Fibroblast of skin of abdomen (primary cell): ENCODE measurements at regions not wholly inside any gene's neighbourhood (a gene's known extent, or its start where the extent isn't known, plus 50 kb on each side); places are given as distances from the start of the nearest gene placed in this dataset.
A peak's percentile ranks its signal among the peaks of the same experiment; 100 is the strongest.

Experiments
- DNase-seq: peaks from one replicate; pipeline ENCODE4 v3.0.0-alpha.2; 2013

DNA sequence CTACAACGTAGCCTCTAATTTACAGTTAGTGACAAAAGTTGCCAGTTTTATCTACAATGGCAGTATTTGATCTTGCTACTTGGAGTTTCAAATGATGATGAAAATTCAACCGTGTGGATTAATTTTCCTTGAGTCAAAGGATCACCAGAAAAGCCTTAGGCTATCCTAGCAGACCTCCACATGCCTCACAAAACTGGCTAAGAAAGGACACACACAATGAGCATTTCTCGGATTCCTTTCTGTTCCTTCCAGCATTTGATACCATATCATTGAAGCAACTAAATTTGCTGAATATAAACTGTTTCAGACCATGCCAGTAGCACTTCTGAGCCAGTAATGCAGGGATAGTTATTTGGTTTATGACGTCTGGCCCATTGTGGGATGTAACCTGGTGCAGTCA, 587.4 kb upstream of the MDFIC2 start:
- no peak for DNase-seq

DNA sequence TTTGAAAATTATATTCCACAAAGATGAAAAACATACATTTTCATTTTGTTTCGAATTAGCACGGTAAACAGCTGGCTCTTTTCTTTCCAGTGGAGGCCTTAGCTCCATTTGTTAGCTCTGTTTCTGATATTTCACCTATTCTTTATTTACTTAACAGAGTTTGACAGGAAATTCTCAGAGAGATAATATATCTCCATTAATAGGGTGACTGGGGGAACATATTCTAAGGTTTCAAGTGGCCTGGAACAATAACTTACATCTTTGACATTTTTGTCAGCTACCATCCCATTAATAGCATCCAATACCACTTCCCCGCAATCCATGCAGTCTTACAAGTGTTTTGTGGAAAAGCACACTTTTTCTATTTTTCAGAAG, 577.6 kb upstream of the MDFIC2 start:
- DNase-seq = no peak

DNA sequence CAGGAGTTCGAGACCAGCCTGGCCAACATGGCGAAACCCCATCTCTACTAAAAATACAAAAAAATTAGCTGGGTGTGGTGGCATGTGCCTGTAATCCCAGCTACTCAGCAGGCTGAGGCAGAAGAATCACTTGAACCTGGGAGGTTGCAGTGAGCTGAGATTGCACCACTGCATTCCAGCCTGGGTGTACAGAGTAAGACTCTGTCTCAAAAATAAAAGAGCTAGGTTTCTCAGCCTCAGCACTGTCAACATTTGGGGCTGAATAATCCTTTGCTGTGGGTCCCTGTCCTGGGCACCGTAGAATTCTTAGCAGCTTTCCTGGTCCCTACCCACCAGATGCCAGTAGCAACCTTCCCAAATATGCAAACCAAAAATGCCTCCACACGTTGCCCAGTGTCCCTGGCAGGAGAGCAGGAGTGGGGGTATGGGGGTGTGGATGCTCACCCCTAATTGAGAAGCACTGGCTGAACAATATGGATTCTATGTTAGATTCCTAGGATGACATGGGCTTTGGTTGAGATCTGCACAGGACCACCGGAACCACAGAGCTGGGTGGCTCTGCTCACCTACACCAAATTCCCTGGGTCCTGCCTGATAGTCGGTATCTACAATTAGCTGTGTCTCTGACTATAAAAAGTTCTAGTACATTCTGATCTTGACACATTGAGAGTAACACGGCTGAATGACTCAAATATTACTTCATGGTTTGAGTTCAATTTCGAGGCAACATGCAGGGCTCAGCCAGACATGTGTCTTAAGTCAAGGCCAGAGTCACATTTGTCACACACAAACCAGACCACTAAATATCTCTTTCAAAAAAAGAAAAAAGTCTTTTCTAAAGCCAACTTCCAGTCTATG, 577.0 kb upstream of the MDFIC2 start:
- peak; percentile 13 for DNase-seq

DNA sequence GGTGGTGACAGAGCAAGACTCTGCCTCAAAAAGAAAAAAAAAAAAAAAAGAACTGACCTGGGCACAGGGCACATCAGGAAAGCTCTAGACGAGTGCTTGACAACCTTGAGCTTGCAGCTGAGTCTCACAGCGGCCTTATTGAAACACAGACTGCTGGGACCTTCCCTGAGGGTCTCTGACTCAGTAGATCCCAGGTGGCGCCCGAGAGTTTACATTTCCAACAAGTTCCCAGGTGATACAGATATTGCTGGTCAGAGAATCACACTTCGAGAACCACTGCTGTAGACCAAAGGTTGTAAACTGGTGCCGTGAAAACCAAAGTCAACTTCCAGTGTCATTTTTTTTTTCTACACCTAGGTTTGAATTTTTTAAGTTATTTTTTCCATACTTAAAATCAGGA, 573.2 kb upstream of the MDFIC2 start:
- no peak for DNase-seq

DNA sequence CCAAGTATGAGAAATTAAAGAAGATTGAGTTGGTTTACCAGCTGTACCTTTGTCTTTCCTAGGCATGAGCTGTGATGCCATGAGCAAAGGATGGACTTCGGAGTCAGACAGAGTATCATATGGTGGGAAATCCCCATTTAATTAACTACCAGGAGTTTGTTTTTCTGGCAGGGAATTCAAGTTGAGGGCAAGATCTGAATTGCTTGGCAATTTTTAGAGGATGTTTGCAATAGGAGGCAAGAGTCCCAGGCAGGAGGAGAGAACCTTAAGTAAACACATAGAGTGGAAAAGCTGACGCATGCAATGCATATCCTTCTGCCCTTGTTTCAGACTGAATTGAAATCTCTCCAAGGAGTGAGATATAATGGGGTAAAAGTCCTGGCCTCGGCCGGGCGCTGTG, 569.7 kb upstream of the MDFIC2 start:
- no peak for DNase-seq

GRCh38 chr3:70880421-70880820, 568.0 kb upstream of the MDFIC2 start:
- no peak for DNase-seq

DNA sequence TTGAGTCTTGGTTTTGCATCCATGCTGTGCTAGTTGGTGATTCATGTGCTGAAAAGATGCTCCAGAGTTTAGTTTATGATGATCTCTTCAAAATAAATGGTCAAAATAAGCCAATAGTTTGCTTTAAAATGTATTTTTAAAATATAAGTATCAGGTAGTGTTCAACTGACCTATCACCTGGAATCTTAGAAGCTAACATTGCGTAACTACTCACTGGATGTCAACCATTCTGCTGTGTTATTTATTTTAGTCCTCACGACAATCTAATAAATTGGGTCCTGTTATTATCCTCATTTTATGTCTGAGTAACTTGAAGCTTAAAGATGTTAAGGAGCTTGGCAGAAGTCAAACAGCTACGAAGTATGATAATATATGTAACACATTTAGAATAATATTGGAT, 563.7 kb upstream of the MDFIC2 start:
- DNase-seq = no peak

DNA sequence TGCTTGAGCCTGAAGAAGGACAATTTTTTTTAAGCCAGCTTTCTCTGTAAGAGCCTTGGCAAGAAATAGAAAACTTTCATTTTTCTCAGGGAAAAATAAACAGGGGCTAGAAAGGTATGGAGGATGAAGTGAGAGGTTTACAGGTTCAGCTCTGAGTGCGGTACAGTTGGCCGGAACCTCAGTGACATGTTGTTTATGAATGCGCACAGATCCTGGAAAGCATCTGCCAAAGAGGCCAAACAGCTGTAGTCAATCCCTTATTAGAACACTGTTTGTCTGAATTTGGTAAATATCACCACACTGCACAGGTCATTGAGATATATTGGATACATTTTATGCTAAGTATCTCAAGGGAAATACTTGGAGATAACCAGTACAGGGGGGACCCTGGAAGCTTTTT, 561.8 kb upstream of the MDFIC2 start:
- DNase-seq = no peak

DNA sequence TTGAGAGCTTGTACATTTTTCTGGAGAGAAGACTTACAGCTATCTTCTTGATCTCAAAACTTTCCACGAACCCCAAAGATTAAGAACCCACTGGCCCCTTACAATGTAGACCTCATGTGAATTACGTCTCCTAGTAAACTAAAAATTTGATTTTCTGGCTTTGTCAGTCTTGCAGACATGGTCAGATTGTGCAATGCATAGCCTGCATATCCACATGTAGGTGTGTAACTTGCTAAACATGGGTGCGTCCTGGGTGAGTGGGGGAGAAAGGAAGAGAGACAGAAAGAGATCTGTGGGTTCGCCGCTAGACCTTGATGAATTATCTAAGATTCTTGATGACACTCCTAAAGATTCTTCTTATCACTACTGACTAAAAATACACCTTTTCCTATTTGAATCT, 561.2 kb upstream of the MDFIC2 start:
- DNase-seq = no peak

GRCh38 chr3:70871909-70872656, 559.6 kb upstream of the MDFIC2 start:
- DNase-seq = peak; percentile 95

GRCh38 chr3:70870576-70870975, 558.1 kb upstream of the MDFIC2 start:
- no peak for DNase-seq

- no peak for DNase-seq
These were observed 556.1 kb upstream of the MDFIC2 start for GRCh38 chr3:70868561-70868960.

- DNase-seq = no peak
These were observed 550.6 kb upstream of the MDFIC2 start for GRCh38 chr3:70863049-70863448.

DNA sequence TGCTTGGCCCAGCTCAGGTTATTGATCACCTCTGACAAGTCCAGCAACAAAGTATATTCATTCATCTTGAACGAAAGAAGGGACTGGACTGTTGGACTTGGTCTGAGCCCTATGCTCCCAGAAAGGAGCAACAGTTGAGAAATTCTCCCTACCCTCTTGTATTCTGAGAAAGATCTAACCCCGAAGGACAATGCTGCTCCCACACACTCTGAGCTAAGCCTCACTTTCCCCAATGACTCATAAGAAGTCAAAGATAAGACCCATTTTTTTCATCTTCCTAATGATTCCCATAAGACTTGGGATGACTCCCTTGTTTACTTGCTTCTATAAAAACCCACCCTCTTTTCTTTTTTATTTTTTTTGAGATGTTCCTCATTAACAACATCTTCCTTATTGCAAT, 549.4 kb upstream of the MDFIC2 start:
- peak; percentile 45 for DNase-seq

DNA sequence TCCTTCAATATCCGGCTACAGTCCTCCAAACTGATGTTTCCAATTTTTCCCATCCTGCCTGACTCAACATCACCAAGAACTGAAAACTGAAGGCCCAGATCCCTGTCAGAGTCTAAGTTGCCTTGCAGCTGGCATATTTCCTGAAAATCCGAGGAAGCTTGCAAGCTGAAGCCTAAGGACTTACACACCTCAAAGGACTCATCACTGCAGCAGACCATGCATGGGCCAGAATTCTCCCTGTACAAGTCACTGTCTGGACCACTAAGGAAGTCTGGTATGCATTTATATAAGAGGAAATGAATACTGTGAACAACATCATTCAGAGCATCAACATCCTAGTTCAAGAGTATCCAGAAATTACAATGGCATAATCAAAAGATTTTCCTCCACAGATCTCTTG, 548.8 kb upstream of the MDFIC2 start:
- DNase-seq = peak; percentile 97

- peak; percentile 57 for DNase-seq
These were observed 545.5 kb upstream of the MDFIC2 start for GRCh38 chr3:70857916-70858315.

DNA sequence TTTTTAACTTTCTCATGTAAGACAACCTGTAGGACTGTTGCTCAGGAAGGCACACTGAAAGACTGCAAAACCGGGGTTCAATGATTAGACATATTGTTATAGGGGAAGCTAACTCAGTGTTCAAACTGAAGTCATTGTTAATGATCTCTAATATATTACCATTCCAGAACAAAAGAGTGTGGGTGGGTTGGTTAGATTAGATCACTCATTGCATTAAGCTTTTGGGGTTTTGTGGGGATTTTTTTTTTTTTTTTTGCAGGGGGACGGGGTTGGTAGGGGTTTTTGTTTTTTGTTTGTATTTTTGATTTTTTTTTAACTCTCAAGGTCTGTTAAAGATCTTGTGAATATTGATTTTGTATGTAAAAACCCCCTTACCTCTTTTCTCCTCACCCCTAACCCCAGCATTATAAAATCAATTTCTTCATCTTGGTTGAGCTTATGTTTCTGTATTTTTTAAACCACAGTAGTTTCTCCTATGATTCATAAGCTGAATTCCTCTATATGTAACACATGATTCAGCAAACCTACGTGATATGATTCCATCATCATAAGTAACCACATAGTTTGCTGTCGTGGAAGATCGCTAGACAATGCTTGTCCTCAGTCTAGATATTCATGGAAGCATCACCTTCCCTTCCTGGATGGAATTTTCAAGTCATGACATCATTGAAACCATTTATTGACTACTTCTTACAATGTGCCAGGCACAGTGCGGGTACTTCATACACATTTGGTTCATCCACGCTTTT, 544.1 kb upstream of the MDFIC2 start:
- DNase-seq = peak; percentile 95

DNA sequence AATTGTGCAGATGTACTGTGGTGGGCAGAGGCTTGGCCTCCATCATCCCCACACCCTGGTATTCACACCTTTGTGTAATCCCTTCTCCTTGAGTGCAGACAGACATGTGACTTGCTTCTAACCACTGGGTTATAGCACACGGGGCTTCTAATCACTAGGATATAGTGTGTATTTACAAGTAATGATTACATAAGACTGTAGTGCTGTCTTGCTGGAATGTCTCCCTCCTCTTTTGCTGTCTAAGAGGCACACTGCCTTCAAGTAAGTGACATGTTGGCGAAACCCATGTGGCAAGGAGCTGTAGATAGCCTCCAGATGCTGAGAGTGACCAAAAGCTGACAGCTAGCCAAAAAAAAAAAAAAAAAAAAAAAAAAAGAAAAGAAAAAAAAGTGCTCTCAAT, 542.7 kb upstream of the MDFIC2 start:
- DNase-seq = peak; percentile 28

DNA sequence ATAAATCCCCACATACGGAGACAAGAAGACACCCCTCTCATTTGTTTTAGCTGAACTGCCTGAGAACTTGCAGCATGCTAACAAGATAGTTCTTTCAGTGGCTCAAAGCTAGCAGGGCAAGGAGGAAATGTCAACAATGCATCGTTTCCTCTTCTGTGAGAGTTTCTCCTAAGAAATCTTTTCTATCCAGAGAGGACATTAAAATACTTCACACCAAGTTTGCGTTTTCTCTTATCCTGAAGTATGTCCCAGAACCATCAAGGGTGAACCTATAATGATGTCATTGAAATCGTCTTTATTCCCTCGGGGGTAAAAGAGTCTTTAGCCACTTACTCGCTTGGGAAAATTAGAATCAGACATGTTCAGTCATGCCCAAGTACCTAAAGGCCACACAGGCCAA, 541.7 kb upstream of the MDFIC2 start:
- no peak for DNase-seq

DNA sequence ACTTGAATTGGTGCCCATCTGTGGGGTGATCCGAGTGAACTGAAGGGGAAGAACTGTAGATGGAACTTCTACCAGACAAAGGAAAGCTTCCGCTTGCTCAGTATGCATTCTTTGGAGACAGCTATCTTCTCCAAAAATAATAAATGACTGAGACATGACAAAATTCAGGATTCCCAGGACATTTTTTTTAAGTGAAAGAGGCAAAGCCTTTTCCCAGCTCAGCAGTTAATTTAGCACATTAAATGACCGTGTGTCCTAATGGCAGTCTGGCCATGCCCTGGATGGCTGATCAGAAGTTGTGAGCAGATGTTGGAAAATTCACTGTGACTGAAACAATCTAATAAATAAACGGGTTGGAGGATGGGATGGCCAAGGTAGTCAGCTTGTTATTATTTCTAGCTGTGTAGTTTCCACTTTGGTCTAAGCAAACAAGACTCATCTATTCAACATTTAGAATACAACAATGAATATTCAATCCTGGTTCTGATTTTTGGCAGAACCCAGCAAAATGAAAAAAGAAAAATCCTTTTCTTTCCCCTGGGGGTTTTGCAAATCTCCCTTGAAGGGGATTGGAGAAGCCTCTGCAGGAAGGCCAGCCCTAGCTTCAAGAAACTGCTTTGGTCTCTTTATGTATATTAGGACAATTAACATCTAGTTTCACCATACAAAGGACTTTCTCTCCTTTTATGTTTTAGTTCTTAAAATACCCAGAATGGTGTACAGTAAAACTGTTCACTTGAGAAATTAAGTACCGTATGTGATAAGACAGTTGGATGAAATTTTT, 540.9 kb upstream of the MDFIC2 start:
- DNase-seq = peak; percentile 12

DNA sequence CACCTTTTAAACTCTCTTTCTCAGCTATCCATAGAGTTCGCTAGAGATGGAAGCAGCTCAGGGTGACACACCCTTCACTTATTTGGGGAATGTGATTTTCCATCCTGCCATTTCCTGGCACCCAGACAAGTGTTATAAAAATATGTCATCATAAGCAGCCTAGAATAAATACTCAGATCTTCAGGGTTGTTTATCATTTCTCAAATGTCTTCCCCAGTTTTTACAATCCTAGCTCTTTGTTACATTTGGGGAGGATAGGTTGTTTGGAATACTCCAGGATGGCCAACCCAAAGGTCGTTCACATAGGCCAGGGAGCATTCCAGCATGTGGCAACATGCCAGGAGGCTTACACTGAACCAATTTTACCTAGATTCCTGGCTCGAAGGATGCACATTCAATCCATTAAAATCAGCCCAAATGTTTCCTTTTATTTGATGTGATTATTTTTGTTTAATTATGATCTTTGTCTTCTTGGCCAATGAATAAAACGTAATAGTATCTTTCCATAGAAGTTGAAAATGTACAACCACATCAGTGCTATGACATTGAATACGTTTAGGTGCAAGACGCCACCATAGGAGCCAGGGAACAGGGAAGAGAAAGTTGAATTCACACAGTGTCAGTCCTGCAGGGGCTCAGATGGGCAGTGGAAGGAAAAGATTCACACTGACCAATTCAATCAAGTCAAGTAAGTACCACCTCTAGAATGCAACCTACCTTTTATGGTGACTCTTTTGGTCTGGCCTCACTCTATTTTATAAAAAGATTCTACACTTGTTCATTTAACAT, 537.7 kb upstream of the MDFIC2 start:
- peak; percentile 94 for DNase-seq
